Gastrocnemius medialis (tissue), 4 donors: ENCODE measurements at regions not wholly inside any gene's neighbourhood (a gene's known extent, or its start where the extent isn't known, plus 50 kb on each side); places are given as distances from the start of the nearest gene placed in this dataset.

Experiments
- ATAC-seq, 2 donors: fragments of 150-250 bp; one replicate each; pipeline ENCODE4 v1.9.1; 2016
- DNase-seq, 2 donors: peaks; one replicate each; pipeline ENCODE4 v3.0.0-alpha.2; 2019
- H3K27ac ChIP-seq, 4 donors: fragments of 200-600 bp; sonication (generic); 1 replicate in 1 of 4; 2 replicates in 3 of 4; pipeline ENCODE4 v1.5.1; 2016 to 2018; ENCODE audit warnings: mild to moderate bottlenecking in 2 of 4, moderate library complexity in 1 of 4
- H3K27me3 ChIP-seq, 3 donors: fragments of 200-600 bp; sonication (generic) in 2 of 3; 1 replicate in 1 of 3; 2 replicates in 2 of 3; pipeline versions ENCODE4 v1.5.1 to v1.6.0; 2016 to 2019; ENCODE audit warnings: mild to moderate bottlenecking in 1 of 3, moderate library complexity in 1 of 3
- H3K36me3 ChIP-seq, 2 donors: fragments of 200-600 bp; sonication (generic) in 1 of 2; one replicate each; pipeline ENCODE4 v1.5.1; 2017 to 2018
- H3K4me1 ChIP-seq, 2 donors: fragments of 200-600 bp; sonication (generic) in 1 of 2; one replicate each; pipeline ENCODE4 v1.5.1; 2016 to 2017; ENCODE audit warnings: mild to moderate bottlenecking in 2 of 2
- H3K4me3 ChIP-seq, 4 donors: fragments of 200-600 bp; sonication (generic) in 3 of 4; 1 replicate in 1 of 4; 2 replicates in 3 of 4; pipeline ENCODE4 v1.5.1; 2016 to 2019; ENCODE audit warnings: mild to moderate bottlenecking in 2 of 4
- H3K9me3 ChIP-seq, 3 donors: fragments of 200-600 bp; sonication (generic) in 2 of 3; 1 replicate in 1 of 3; 2 replicates in 2 of 3; pipeline ENCODE4 v1.5.1; 2016 to 2019
- CTCF ChIP-seq, 5 experiments: fragments of 450-650 bp in 3 of 5; fragments of 200-600 bp in 2 of 5; sonication (generic) in 2 of 5; IDR thresholded peaks in 4 of 5; conservative IDR thresholded peaks in 1 of 5; 1 replicate in 4 of 5; 2 replicates in 1 of 5; pipeline ENCODE4 v1.5.1; 2016 to 2019; ENCODE audit warnings: antibody characterized with exemption in 5 of 5, mild to moderate bottlenecking in 3 of 5, moderate library complexity in 3 of 5
- POLR2A ChIP-seq, 2 donors: fragments of 450-650 bp; IDR thresholded peaks; one replicate each; pipeline ENCODE4 v1.6.1; 2017; ENCODE audit warnings: antibody characterized with exemption in 2 of 2, mild to moderate bottlenecking in 2 of 2, moderate library complexity in 2 of 2
- in situ Hi-C, 4 donors: fragments of 200-750 bp; cut with MboI; loops; one replicate each; pipeline versions ENCODE4 v1.15.0 to v1.8.0; 2017; ENCODE audit warnings: low sequenced_read_pairs in 4 of 4
- intact Hi-C: fragments of 100-400 bp; cut with DNase I; formaldehyde crosslinking; loops from one replicate; pipeline ENCODE4 v1.15.1; 2023; ENCODE audit warnings: low total_unique reads

- no peaks in the 10 kb centered on the region for H3K9me3 ChIP-seq
- in situ Hi-C loops: no loop called here
- TF ChIP-seq CTCF (IDR thresholded peaks at IDR 0.05 in 4 of 5, conservative IDR thresholded peaks at IDR 0.05 in 1 of 5): no peak
- TF ChIP-seq POLR2A (IDR thresholded peaks at IDR 0.05): no peak
- H3K27me3 ChIP-seq: no peaks in the 10 kb centered on the region
- peak overlapping the region in 2 of 4 donors; percentile 2 for H3K27ac ChIP-seq
- peaks cover 0 to 9% of the 10 kb centered on the region in 2 donors for H3K4me1 ChIP-seq
- H3K4me3 ChIP-seq: no peak overlapping the region
- DNase-seq (no peak), ATAC-seq (no peak)
- intact Hi-C loops: no loop called here
- H3K36me3 ChIP-seq: no peaks in the 10 kb centered on the region
Measured at GRCh38 chr9:13939701-13940490, 374.0 kb downstream of the NFIB start.

GRCh38 chr9:13939134-13939533, 374.8 kb downstream of the NFIB start:
- ATAC-seq (peak in 1 of 2 donors; percentile 32), DNase-seq (no peak)
- Histone ChIP-seq H3K36me3 (no peaks in the 10 kb centered on the region), H3K9me3 (no peaks in the 10 kb centered on the region), H3K4me1 (peaks cover 0 to 9% of the 10 kb centered on the region in 2 donors), H3K27ac (peak overlapping the region in 3 of 4 donors; percentile 2 to 16 (median 2)), H3K4me3 (no peak overlapping the region), H3K27me3 (no peaks in the 10 kb centered on the region)
- in situ Hi-C loops (no loop called here), intact Hi-C loops (no loop called here)
- TF ChIP-seq POLR2A (IDR thresholded peaks at IDR 0.05) (no peak), CTCF (IDR thresholded peaks at IDR 0.05 in 4 of 5, conservative IDR thresholded peaks at IDR 0.05 in 1 of 5) (no peak)

GRCh38 chr9:13934416-13934815, 379.5 kb downstream of the NFIB start:
- Histone ChIP-seq H3K27me3 (no peaks in the 10 kb centered on the region), H3K9me3 (no peaks in the 10 kb centered on the region), H3K4me3 (no peak overlapping the region), H3K4me1 (peaks cover 2 to 5% of the 10 kb centered on the region in 2 donors), H3K27ac (no peak overlapping the region), H3K36me3 (no peaks in the 10 kb centered on the region)
- in situ Hi-C loops: no loop called here
- intact Hi-C loops: no loop called here
- ATAC-seq: no peak
- no peak for DNase-seq
- TF ChIP-seq POLR2A (IDR thresholded peaks at IDR 0.05) (no peak), CTCF (IDR thresholded peaks at IDR 0.05 in 4 of 5, conservative IDR thresholded peaks at IDR 0.05 in 1 of 5) (no peak)

- intact Hi-C loops: no loop called here
- in situ Hi-C loops: no loop called here
- Histone ChIP-seq H3K4me1 (peaks cover 0 to 5% of the 10 kb centered on the region in 2 donors), H3K36me3 (no peaks in the 10 kb centered on the region), H3K9me3 (no peaks in the 10 kb centered on the region), H3K27me3 (no peaks in the 10 kb centered on the region), H3K4me3 (no peak overlapping the region), H3K27ac (no peak overlapping the region)
- DNase-seq: no peak
- ATAC-seq: no peak
- TF ChIP-seq CTCF (IDR thresholded peaks at IDR 0.05 in 4 of 5, conservative IDR thresholded peaks at IDR 0.05 in 1 of 5): no peak
- TF ChIP-seq POLR2A (IDR thresholded peaks at IDR 0.05): no peak
Measured at GRCh38 chr9:13933268-13933656, 380.7 kb downstream of the NFIB start.
